LNCAP (cell line): ENCODE measurements at regions not wholly inside any gene's neighbourhood (a gene's known extent, or its start where the extent isn't known, plus 50 kb on each side); places are given as distances from the start of the nearest gene placed in this dataset.

Experiments
- CTCF ChIP-seq: fragments of 450-650 bp; IDR thresholded peaks from 2 replicates; pipeline ENCODE4 v1.5.1; 2017; ENCODE audit warnings: mild to moderate bottlenecking

- no peak for TF ChIP-seq CTCF
These were observed 178.8 kb downstream of the TMEM161B start for GRCh38 chr5:88089719-88090390.

- no peak for TF ChIP-seq CTCF
These were observed 183.2 kb downstream of the TMEM161B start for GRCh38 chr5:88085462-88085861.

GRCh38 chr5:88081877-88082276 lies 186.8 kb downstream of the TMEM161B start:
- no peak for TF ChIP-seq CTCF

GRCh38 chr5:88063813-88064212 lies 204.8 kb downstream of the TMEM161B start:
- no peak for TF ChIP-seq CTCF

GRCh38 chr5:88060194-88060593 lies 208.5 kb downstream of the TMEM161B start:
- no peak for TF ChIP-seq CTCF

GRCh38 chr5:88058625-88059024 lies 210.0 kb downstream of the TMEM161B start:
- TF ChIP-seq CTCF: no peak

- TF ChIP-seq CTCF: no peak
These were observed 217.5 kb downstream of the TMEM161B start for GRCh38 chr5:88051148-88051547.

- no peak for TF ChIP-seq CTCF
These were observed 218.9 kb downstream of the TMEM161B start for GRCh38 chr5:88049737-88050136.
